HEK293 (cell line): ENCODE measurements at regions not wholly inside any gene's neighbourhood (a gene's known extent, or its start where the extent isn't known, plus 50 kb on each side); places are given as distances from the start of the nearest gene placed in this dataset.
A peak's percentile ranks its signal among the peaks of the same experiment; 100 is the strongest.

Source experiments
- CTCF ChIA-PET: fragments of 350-600 bp; formaldehyde crosslinking; extraction: SDS; loops from one replicate; lab custom pipeline; 2021; ENCODE audit warnings: antibody characterized with exemption; lab: Yijun Ruan, JAX
- POLR2A ChIA-PET: fragments of 300-600 bp; formaldehyde crosslinking; extraction: SDS; loops from one replicate; lab custom pipeline; 2020; ENCODE audit warnings: antibody characterized with exemption, inconsistent platforms; lab: Yijun Ruan, JAX
- H3K27ac ChIP-seq: fragments of 200-500 bp; sonication (Bioruptor generic); 2 replicates; pipeline ENCODE4 v1.5.1; 2014; ENCODE audit warnings: low read depth, low read length, control low read depth, inconsistent platforms; ENCODE audit errors: extremely low read depth
- H3K36me3 ChIP-seq, 2 experiments: fragments of 200-500 bp in 1 of 2; sonication (Bioruptor generic) in 1 of 2; 1 replicate in 1 of 2; 2 replicates in 1 of 2; pipeline ENCODE4 v1.5.1; 2014 to 2017; ENCODE audit warnings: inconsistent platforms in 2 of 2, low read length in 2 of 2; ENCODE audit not compliant: control insufficient read depth in 2 of 2, insufficient read depth in 1 of 2
- H3K4me1 ChIP-seq: fragments of 200-500 bp; sonication (Bioruptor generic); 2 replicates; pipeline ENCODE4 v1.5.1; 2014; ENCODE audit warnings: mild to moderate bottlenecking, low read length, inconsistent platforms; ENCODE audit not compliant: control insufficient read depth, insufficient read depth
- H3K4me3 ChIP-seq: 2 replicates; pipeline ENCODE4 v1.5.1; 2011; ENCODE audit warnings: low read depth, mild to moderate bottlenecking, control low read depth, low read length, moderate library complexity
- H3K9me3 ChIP-seq: fragments of 200-500 bp; sonication (Bioruptor generic); 2 replicates; pipeline ENCODE4 v1.5.1; 2014; ENCODE audit warnings: low read depth, low read length, inconsistent platforms; ENCODE audit not compliant: control insufficient read depth, insufficient read depth
- BCL11B ChIP-seq: fragments of 450-650 bp; formaldehyde crosslinking; IDR thresholded peaks from 2 replicates; pipeline ENCODE4 v1.5.1; 2016; ENCODE audit warnings: low read depth, missing biosample characterization, missing genetic modification characterization
- GFI1B ChIP-seq: fragments of 450-650 bp; formaldehyde crosslinking; IDR thresholded peaks from 2 replicates; pipeline ENCODE4 v1.5.1; 2016; ENCODE audit warnings: missing biosample characterization, missing genetic modification characterization
- KLF16 ChIP-seq: fragments of 450-650 bp; formaldehyde crosslinking; IDR thresholded peaks from 2 replicates; pipeline ENCODE4 v1.5.1; 2017; ENCODE audit warnings: missing biosample characterization, missing genetic modification characterization
- MYNN ChIP-seq: fragments of 450-650 bp; formaldehyde crosslinking; IDR thresholded peaks from 2 replicates; pipeline ENCODE4 v1.5.1; 2016; ENCODE audit warnings: missing biosample characterization, missing genetic modification characterization, borderline replicate concordance
- RBAK ChIP-seq: fragments of 450-650 bp; formaldehyde crosslinking; IDR thresholded peaks from 2 replicates; pipeline ENCODE4 v1.5.1; 2016; ENCODE audit warnings: missing biosample characterization, missing genetic modification characterization
- ZFP3 ChIP-seq: fragments of 450-650 bp; formaldehyde crosslinking; IDR thresholded peaks from 2 replicates; pipeline ENCODE4 v1.5.1; 2016; ENCODE audit warnings: low read depth, missing biosample characterization, missing genetic modification characterization
- ZNF112 ChIP-seq: fragments of 450-650 bp; formaldehyde crosslinking; IDR thresholded peaks from 2 replicates; pipeline ENCODE4 v1.5.0; 2017; ENCODE audit warnings: missing biosample characterization, missing genetic modification characterization
- ZNF146 ChIP-seq: fragments of 450-650 bp; formaldehyde crosslinking; IDR thresholded peaks from 2 replicates; pipeline ENCODE4 v1.5.1; 2016; ENCODE audit warnings: missing biosample characterization, missing genetic modification characterization
- ZNF214 ChIP-seq: fragments of 450-650 bp; formaldehyde crosslinking; IDR thresholded peaks from 2 replicates; pipeline ENCODE4 v1.5.1; 2017; ENCODE audit warnings: missing biosample characterization, mild to moderate bottlenecking, missing genetic modification characterization, borderline replicate concordance
- ZNF248 ChIP-seq: fragments of 450-650 bp; formaldehyde crosslinking; IDR thresholded peaks from 2 replicates; pipeline ENCODE4 v1.5.1; 2017; ENCODE audit warnings: missing biosample characterization, missing genetic modification characterization
- ZNF302 ChIP-seq: fragments of 450-650 bp; formaldehyde crosslinking; IDR thresholded peaks from 2 replicates; pipeline ENCODE4 v1.5.1; 2016; ENCODE audit warnings: missing biosample characterization, missing genetic modification characterization, low read depth
- ZNF394 ChIP-seq: fragments of 450-650 bp; formaldehyde crosslinking; IDR thresholded peaks from 2 replicates; pipeline ENCODE4 v1.5.1; 2016; ENCODE audit warnings: missing biosample characterization, missing genetic modification characterization, mild to moderate bottlenecking, moderate library complexity, borderline replicate concordance
- ZNF48 ChIP-seq: fragments of 450-650 bp; formaldehyde crosslinking; IDR thresholded peaks from 2 replicates; pipeline ENCODE4 v1.5.1; 2016; ENCODE audit warnings: missing biosample characterization, missing genetic modification characterization
- ZNF560 ChIP-seq: fragments of 450-650 bp; formaldehyde crosslinking; IDR thresholded peaks from 2 replicates; pipeline ENCODE4 v1.5.1; 2017; ENCODE audit warnings: missing biosample characterization, missing genetic modification characterization, borderline replicate concordance
- ZNF571 ChIP-seq: fragments of 450-650 bp; formaldehyde crosslinking; IDR thresholded peaks from 2 replicates; pipeline ENCODE4 v1.5.0; 2017; ENCODE audit warnings: missing biosample characterization, missing genetic modification characterization
- ZNF629 ChIP-seq: fragments of 450-650 bp; formaldehyde crosslinking; IDR thresholded peaks from 2 replicates; pipeline ENCODE4 v1.5.1; 2017; ENCODE audit warnings: missing biosample characterization, missing genetic modification characterization
- ZNF837 ChIP-seq: fragments of 450-650 bp; formaldehyde crosslinking; IDR thresholded peaks from 2 replicates; pipeline ENCODE4 v1.5.1; 2016; ENCODE audit warnings: missing biosample characterization, missing genetic modification characterization
- ZNF843 ChIP-seq: fragments of 450-650 bp; formaldehyde crosslinking; IDR thresholded peaks from 2 replicates; pipeline ENCODE4 v1.5.1; 2016; ENCODE audit warnings: missing biosample characterization, missing genetic modification characterization
- TF ChIP-seq, protein P1 (sequence below): fragments of 450-650 bp; formaldehyde crosslinking; IDR thresholded peaks from 2 replicates; pipeline ENCODE4 v1.5.1; 2017; ENCODE audit warnings: missing biosample characterization, missing genetic modification characterization

DNA sequence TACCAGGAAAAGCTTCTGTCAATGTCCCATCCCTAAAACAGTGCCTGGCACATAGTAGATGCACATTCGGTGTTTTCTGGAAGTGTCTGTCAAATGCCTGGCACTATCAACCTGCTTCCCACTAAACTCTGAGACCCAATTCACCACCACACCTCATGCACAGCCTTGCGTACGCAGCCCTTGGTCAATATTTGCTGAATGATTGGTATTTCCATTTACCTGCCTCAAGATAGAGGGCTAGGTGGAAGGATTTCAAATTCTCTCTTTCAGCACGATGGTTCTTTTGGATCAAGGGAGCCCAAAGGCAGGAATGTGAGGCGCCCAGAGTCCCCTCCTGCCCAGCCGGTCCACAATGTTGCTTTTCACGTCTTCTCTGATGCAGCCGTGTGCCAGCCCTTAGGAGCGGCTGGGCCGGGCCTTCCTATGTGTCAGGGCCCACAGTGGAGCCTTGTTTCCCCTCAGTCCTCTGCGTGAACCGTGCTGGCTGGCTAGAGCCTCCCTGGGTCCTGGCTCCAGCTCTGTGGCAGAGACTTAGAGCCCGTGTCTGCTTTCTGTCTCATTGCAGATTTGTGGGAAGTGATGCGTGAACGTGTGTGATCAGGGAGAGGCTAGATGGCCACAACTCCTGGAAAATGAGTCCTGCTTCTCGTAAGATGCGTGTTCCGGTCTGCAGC, 99.9 kb upstream of the RFLNA start:
- Histone ChIP-seq H3K4me3 (no peak overlapping the region), H3K4me1 (no peaks in the 10 kb centered on the region), H3K27ac (no peak overlapping the region), H3K9me3 (no peaks in the 10 kb centered on the region), H3K36me3 (no peaks in the 10 kb centered on the region)
- TF ChIP-seq ZNF560 (tag by site-specific recombination) (no peak), MYNN (tag by site-specific recombination) (no peak), ZNF302 (no peak), ZFP3 (no peak), ZNF112 (tag by site-specific recombination) (no peak), ZNF837 (tag by site-specific recombination) (no peak), ZNF394 (tag by site-specific recombination) (no peak), GFI1B (tag by site-specific recombination) (no peak), ZNF843 (tag by site-specific recombination) (no peak), ZNF214 (tag by site-specific recombination) (no peak), ZNF629 (tag by site-specific recombination) (no peak)
- ChIA-PET CTCF (no interaction called here), POLR2A (no interaction called here)

DNA sequence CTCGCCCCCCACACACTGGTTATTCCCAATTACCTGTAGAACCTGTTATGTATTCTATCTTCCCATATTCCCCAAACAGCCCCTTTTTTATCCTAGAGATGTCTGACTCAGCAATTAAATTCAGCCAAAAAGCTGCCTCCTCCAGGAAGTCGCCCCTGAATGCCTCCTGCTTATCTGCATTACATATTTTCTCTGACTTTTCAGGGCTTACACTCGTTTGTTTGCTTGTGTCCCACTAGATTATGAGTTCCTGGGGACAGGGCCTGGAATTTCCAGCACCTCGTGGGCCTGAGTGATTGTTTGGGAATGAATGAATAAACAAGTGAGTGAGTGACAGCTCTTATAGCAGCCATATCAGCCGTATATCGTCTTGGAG, 99.3 kb upstream of the RFLNA start:
- no peak overlapping the region for H3K4me3 ChIP-seq
- H3K4me1 ChIP-seq = no peaks in the 10 kb centered on the region
- H3K27ac ChIP-seq = no peak overlapping the region
- CTCF ChIA-PET = no interaction called here
- TF ChIP-seq ZNF48 (tag by site-specific recombination) = no peak
- no peak for TF ChIP-seq ZNF248 (tag by site-specific recombination)
- no peak for TF ChIP-seq BCL11B
- TF ChIP-seq ZNF571 (tag by site-specific recombination) = no peak
- POLR2A ChIA-PET = no interaction called here
- H3K36me3 ChIP-seq = no peaks in the 10 kb centered on the region
- H3K9me3 ChIP-seq = no peaks in the 10 kb centered on the region

DNA sequence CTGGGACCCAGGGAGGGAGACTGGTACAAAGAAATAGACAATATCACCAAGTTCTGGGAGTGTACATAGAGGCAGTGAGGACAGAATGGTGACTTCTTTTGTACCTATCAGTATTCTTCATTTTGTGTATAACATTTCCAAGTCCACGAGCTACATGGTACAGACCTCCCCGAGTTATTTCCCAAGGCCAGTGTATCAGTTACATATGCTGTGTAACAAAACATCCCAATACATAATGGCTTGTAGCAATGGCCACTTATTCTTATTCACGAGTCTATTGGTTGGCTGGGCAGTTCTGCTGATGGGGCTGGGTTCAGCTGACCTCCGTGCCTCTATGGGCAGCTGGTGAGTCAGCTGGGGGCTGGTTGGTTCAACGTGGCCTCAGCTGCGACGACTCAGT, 98.7 kb upstream of the RFLNA start:
- ChIA-PET CTCF (interaction anchor here (0.6 to 1.0 kb wide), 2 partner anchors 27 to 143 kb away, joined by 3 to 4 read pairs; no protein-coding TSS in a partner anchor), POLR2A (no interaction called here)
- Histone ChIP-seq H3K9me3 (no peaks in the 10 kb centered on the region), H3K4me3 (no peak overlapping the region), H3K27ac (no peak overlapping the region), H3K36me3 (no peaks in the 10 kb centered on the region), H3K4me1 (no peaks in the 10 kb centered on the region)
- TF ChIP-seq RBAK (tag by site-specific recombination) (peak; percentile 78), KLF16 (no peak)

DNA sequence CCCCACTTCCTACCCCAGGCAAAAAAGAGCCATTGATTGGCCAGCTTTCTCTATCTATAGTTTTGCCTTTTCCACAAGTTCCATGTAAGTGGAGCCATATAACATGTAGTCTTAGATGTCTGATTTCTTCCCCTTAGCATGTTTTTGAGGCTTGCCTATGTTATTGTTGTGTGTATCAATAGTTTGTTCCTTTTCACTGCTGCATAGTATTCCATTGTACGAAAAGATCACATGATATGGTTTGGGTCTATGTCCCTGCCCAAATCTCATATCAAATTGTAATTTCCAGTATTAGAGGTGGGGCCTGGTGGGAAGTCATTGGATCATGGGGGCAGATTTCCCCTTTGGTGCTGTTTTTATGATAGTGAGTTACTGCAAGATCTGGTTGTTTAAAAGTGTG, 93.6 kb upstream of the RFLNA start:
- TF ChIP-seq, protein P1, sequence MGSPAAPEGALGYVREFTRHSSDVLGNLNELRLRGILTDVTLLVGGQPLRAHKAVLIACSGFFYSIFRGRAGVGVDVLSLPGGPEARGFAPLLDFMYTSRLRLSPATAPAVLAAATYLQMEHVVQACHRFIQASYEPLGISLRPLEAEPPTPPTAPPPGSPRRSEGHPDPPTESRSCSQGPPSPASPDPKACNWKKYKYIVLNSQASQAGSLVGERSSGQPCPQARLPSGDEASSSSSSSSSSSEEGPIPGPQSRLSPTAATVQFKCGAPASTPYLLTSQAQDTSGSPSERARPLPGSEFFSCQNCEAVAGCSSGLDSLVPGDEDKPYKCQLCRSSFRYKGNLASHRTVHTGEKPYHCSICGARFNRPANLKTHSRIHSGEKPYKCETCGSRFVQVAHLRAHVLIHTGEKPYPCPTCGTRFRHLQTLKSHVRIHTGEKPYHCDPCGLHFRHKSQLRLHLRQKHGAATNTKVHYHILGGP (tag by site-specific recombination) = no peak
- peak; percentile 98 for TF ChIP-seq ZNF146 (tag by site-specific recombination)
- ChIA-PET CTCF (interaction anchor here (0.7 kb wide), 1 partner anchor 576 kb away, joined by 3 read pairs; no protein-coding TSS in a partner anchor), POLR2A (no interaction called here)
- Histone ChIP-seq H3K9me3 (no peaks in the 10 kb centered on the region), H3K4me1 (no peaks in the 10 kb centered on the region), H3K4me3 (no peak overlapping the region), H3K36me3 (no peaks in the 10 kb centered on the region), H3K27ac (no peak overlapping the region)
